ENCODE measurements at regions not wholly inside any gene's neighbourhood (a gene's known extent, or its start where the extent isn't known, plus 50 kb on each side); places are given as distances from the start of the nearest gene placed in this dataset.

DNA sequence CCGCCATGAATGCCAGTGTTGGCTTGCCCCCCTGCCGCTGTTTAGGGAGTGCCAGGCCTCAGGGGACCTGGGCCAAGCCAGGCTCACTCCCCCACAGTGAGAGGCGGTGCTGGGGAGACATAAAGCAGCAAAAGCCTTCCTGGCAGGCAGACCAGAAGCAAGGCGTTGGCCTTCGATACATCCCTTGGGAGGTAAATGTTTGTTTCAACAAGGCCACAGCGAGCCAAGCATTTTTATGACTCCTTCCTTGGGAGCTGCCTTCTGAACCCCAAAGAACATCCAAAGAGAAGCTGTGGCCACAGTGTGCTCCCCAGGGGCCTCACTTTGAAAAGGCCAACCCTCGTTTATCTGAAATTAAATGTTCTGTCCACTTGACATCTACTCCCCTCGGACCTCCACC lies 119.7 kb upstream of the CIBAR2 start:
- no peaks in the 10 kb centered on the region for H3K27me3 Mint-ChIP-seq (ENCODE audit: low read depth)
- H3K4me3 Mint-ChIP-seq = peak overlapping the region in 1 of 3 experiments; percentile 24
- H3K9me3 Mint-ChIP-seq = no peaks in the 10 kb centered on the region
- TF ChIP-seq, protein P1, sequence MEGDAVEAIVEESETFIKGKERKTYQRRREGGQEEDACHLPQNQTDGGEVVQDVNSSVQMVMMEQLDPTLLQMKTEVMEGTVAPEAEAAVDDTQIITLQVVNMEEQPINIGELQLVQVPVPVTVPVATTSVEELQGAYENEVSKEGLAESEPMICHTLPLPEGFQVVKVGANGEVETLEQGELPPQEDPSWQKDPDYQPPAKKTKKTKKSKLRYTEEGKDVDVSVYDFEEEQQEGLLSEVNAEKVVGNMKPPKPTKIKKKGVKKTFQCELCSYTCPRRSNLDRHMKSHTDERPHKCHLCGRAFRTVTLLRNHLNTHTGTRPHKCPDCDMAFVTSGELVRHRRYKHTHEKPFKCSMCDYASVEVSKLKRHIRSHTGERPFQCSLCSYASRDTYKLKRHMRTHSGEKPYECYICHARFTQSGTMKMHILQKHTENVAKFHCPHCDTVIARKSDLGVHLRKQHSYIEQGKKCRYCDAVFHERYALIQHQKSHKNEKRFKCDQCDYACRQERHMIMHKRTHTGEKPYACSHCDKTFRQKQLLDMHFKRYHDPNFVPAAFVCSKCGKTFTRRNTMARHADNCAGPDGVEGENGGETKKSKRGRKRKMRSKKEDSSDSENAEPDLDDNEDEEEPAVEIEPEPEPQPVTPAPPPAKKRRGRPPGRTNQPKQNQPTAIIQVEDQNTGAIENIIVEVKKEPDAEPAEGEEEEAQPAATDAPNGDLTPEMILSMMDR (IDR thresholded peaks at IDR 0.05; ENCODE audit: unreplicated experiment in 3 of 3) = no peak
- H3K36me3 Mint-ChIP-seq (ENCODE audit: low read depth) = no peaks in the 10 kb centered on the region
- peaks cover 84% of the 10 kb centered on the region for H3K4me1 Mint-ChIP-seq
- H3K27ac Mint-ChIP-seq = peak overlapping the region; percentile 52 to 76 (median 66)

DNA sequence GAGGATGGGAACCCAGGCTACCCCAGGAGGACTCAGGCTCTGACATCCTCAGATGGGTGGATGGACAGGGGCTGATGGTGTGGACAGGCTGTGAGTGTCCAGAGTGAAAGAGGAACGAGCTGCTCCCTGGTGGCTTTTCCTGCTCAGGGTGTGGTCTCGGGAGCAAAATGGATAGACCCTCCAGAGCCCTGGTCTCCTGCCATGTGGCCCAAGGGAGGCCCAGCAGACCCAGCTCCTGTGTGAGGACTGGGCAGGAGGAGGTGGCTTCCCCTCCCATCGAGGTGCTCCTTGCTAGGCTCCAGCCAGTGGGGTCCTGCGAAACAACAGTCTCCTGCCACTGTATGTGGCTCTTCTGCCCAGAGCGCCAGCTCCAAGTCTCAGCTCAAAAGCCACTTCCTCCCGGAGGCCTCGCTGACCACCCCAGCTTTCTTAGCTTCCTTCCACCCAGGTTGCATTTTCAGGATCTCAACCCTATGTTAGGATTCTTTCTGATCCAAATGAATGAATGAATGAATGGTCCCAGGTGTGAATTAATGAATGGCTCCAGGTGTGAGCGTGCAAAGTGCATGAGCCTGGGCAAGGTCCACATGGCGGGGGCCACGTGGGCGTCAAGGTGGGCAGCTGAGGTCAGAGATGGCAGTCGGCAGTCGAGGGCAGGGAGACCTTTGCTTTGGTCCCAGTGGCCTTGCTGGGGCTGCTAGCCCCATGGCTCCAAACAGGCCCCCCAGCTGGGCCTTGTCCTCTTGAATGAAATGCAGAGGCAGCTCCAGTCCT lies 120.3 kb upstream of the CIBAR2 start:
- Mint-ChIP-seq H3K9me3 (no peaks in the 10 kb centered on the region), H3K27ac (peak overlapping the region; percentile 54 to 76 (median 66)), H3K4me3 (no peak overlapping the region), H3K4me1 (peaks cover 78% of the 10 kb centered on the region), H3K36me3 (ENCODE audit: low read depth) (no peaks in the 10 kb centered on the region), H3K27me3 (ENCODE audit: low read depth) (no peaks in the 10 kb centered on the region)
- TF ChIP-seq, protein P1 (IDR thresholded peaks at IDR 0.05; ENCODE audit: unreplicated experiment in 3 of 3) = no peak

DNA sequence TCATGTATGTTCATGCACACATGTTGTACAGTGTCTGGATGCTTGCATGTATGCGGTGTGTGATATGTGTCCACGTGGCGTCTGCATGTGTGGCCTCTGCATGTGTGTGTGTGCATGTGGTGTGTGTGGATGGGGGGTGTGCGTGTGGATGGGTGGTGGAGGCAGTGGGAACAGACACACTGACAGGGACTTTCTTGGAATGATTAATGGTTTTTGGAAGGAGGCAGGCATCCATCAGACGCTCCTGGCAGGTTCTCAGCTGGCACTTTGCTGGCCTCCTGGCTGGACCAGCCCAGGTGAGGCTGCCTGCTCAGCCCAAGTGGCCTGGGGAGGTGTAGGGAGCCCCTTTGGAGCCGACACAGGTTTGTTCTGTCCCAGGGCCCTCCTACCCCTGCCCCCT lies 121.2 kb upstream of the CIBAR2 start:
- Mint-ChIP-seq H3K27me3 (ENCODE audit: low read depth) (peaks cover 3% of the 10 kb centered on the region), H3K36me3 (ENCODE audit: low read depth) (no peaks in the 10 kb centered on the region), H3K4me3 (peak overlapping the region in 2 of 3 experiments; percentile 46 to 53), H3K4me1 (peaks cover 77% of the 10 kb centered on the region), H3K9me3 (no peaks in the 10 kb centered on the region), H3K27ac (peak overlapping the region; percentile 54 to 76 (median 66))
- TF ChIP-seq, protein P1 (IDR thresholded peaks at IDR 0.05; ENCODE audit: unreplicated experiment in 3 of 3) = no peak

DNA sequence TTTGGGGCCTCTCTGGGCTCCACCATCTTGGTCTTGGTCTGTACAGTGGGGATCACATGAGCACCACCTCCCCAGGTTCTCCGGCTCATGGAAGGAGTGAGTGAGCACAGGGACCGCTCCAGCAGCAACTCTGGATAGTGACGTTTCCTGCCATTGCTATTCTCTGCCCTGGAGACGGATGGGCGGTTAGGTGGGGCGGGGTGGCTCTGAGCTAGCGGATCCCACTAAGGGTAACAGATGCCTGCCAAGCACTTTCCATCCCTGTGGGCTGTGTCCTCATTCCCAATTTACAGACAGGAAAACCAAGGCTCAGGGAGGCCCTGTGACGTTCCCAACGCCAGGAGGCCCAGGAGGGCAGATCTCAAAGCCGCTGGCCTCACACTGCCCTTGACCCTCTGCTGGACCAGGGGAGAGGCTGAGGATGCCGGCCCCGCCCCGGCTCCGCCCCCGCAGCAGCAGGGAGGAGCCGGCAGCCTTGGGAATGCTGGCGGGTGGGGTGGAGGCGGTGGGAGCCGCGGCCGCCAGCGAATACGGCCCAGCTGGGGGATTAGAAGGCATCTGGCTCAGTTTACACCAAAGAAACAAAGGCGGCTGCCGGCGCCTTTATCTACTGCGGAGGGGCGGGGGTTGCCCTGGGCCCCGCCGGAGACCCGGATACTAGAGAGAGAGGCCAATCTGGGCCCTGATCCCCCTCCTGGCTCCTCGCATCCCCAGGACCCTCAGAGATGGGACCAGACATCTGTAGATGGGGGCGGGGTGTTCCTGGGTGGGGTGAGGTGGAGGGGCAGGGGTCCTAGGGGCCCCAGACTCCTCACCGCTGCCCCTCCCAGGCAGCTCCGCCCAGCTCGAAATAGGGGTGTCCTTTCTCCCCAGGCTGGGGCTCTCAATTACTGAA lies 122.3 kb upstream of the CIBAR2 start:
- Mint-ChIP-seq H3K27ac (peak overlapping the region; percentile 70 to 97 (median 72)), H3K36me3 (ENCODE audit: low read depth) (no peaks in the 10 kb centered on the region), H3K9me3 (no peaks in the 10 kb centered on the region), H3K27me3 (ENCODE audit: low read depth) (peaks cover 3% of the 10 kb centered on the region), H3K4me3 (peak overlapping the region; percentile 67 to 75 (median 73)), H3K4me1 (peaks cover 70% of the 10 kb centered on the region)
- TF ChIP-seq, protein P1 (IDR thresholded peaks at IDR 0.05; ENCODE audit: unreplicated experiment in 3 of 3) = no peak

DNA sequence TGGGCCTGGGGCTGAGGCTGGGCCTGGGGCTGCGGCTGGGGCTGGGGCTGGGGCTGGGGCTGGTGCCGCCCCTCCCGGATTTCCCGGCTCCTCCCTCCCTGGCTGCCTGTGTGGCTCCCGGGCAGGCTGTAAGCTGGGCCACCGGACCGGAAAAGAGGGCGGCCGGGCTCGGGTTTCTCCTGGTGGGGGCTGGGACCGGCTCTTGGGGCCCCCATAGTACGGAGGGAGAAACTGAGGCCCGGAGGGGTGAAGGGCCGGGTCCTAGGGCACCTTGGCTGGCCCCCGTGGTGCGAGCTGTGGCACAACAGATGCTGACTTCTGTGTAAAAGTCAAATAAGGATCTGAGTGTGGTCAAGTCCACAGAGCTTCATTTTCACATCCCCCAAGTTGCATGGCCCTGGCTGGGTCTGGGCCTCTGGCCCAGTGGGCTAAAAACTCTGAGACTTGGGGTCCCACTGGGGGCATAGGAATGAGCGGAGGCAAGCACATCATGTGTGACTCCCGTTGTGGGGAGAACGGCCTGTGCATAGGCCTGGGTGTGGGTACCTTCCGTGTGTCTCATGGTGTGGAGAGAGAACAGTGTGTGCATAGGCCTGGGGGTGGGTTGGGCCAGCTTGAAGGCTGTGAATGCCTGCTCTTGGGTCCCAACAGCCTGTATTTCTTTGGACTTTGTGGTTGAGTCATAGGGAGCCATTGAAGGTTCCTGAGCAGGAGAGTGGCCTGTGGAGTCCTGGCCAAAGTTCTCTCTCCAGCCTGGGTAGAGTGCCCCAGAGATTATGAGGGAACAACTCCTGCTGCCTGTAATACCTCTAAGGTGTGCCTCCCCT lies 123.9 kb upstream of the CIBAR2 start:
- H3K27ac Mint-ChIP-seq = peak overlapping the region; percentile 82 to 87 (median 84)
- peak overlapping the region; percentile 61 to 74 (median 73) for H3K4me3 Mint-ChIP-seq
- peaks cover 58% of the 10 kb centered on the region for H3K4me1 Mint-ChIP-seq
- H3K9me3 Mint-ChIP-seq = no peaks in the 10 kb centered on the region
- H3K27me3 Mint-ChIP-seq (ENCODE audit: low read depth) = peaks cover 3% of the 10 kb centered on the region
- no peaks in the 10 kb centered on the region for H3K36me3 Mint-ChIP-seq (ENCODE audit: low read depth)
- TF ChIP-seq, protein P1 (IDR thresholded peaks at IDR 0.05; ENCODE audit: unreplicated experiment in 3 of 3) = no peak

All from nephron (organoid).